GM18511 (cell line): ENCODE measurements at regions not wholly inside any gene's neighbourhood (a gene's known extent, or its start where the extent isn't known, plus 50 kb on each side); places are given as distances from the start of the nearest gene placed in this dataset.
A peak's percentile ranks its signal among the peaks of the same experiment; 100 is the strongest.

Experiments used
- ATAC-seq: cut with Tn5 transposase; IDR thresholded peaks from one replicate; pipeline ENCODE4 v1.9.1; 2021; ENCODE audit warnings: mild to moderate bottlenecking, moderate library complexity; ENCODE audit not compliant: unreplicated experiment

DNA sequence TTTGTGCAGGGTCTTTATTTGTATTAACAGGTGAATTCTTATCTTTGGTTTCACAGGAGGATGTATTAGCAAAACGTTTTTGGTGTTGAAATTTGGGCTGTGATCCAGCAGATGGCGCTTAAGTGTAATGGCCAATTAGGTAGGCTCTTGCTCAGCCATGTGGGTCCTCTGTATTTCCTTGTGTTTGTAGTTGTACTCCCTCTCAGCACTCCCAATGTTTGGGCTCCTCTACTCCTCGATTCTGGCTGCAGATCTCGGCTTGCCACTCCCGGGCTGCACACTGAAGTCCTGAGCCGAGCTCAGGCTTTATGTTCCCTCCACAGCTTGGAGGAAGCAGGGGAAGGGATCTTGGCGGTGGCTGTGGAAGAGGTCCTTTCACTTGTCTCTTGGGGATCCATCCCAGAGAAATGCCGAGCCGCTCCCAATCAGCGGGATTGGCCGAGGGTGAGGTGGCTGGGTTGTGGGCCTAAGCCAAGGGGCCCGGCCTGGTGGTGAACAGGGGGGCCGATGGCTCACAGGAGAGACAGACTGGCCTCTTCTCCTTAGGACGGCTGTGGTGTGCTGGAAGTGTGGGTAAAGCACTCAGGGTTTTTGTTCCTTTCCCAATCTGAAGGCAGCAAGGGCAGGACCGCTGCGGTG is 133.7 kb downstream of the AEBP2 start:
- ATAC-seq: peak; percentile 83

DNA sequence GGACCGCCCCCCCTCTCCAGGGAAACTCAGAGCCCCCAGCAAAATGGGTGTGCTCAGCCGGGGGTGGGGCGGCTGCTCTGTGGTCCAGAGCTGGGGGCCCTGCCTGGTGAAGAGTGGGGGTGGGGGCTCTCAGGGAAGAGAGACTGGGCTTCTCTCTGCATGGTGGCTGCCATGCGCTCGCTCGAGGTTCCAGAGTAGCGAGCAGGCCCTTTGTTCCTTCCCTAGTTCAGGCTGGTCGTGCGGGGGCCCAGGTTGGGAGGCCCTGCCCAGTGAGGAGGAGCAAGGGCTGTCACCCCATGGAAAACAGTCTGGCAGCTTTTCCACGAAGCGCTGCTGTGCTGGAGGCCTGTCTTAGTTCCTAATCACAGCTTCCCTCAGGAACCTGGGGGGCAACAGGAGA is 134.6 kb downstream of the AEBP2 start:
- no peak for ATAC-seq

DNA sequence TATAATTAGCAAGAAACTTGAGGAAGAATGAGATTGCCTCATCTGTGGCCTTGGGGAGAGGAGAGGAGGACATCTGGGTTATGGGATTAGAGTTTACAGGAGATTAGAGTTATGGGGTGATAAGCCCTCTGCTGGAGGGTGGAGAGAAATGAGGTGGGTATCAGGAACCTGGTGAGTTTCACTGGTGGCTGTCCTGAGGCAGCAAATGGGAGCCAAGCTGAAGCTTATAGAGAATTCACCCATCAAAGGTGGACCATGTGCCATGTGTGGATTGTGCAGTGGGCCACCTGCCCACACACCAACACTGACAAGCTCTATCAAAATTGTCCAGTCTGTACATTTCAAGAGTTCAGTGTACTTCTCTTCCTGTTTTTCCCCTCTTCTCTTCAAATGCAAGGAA is 135.3 kb downstream of the AEBP2 start:
- no peak for ATAC-seq

DNA sequence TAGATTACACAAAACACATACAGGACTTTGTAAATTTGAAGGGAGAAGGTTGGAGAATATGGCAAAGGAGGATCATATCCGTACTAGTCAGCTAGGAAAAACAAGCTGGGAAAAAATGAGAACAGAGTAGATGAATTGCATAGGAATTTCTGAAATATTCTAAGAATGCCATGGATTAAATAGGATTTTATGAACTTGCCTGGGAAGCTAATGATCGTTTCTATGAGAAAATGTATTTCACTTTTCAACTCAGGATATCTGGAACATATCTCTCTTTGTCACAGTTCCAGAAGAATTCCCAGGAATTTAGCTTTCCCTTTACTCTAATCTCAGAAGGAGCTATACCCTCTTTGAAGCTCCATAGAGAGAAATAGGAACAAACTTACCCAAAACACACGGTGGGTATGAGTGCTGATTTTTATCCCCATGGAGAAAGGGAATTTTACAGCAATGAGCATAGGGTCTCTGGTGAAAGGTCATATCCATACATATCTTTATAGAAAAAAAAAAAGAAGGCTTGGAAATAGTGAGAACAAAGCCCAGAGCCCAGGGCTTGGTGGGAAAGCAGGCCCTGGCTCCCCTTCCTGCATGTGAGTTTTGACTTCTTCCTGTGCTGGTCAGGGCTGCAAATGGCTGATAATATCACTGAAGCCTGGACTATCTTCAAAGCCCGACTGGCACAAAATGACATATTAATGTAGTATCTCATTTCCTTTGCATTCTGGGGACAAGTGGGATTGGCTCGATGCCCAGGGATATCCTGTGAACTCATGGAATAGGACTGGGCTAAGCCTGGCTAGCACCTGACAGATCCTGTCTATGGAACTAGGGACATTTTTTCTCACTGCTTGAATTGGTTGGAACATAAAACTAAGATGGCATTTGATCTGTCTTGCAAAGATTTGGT is 136.3 kb downstream of the AEBP2 start:
- ATAC-seq: no peak

DNA sequence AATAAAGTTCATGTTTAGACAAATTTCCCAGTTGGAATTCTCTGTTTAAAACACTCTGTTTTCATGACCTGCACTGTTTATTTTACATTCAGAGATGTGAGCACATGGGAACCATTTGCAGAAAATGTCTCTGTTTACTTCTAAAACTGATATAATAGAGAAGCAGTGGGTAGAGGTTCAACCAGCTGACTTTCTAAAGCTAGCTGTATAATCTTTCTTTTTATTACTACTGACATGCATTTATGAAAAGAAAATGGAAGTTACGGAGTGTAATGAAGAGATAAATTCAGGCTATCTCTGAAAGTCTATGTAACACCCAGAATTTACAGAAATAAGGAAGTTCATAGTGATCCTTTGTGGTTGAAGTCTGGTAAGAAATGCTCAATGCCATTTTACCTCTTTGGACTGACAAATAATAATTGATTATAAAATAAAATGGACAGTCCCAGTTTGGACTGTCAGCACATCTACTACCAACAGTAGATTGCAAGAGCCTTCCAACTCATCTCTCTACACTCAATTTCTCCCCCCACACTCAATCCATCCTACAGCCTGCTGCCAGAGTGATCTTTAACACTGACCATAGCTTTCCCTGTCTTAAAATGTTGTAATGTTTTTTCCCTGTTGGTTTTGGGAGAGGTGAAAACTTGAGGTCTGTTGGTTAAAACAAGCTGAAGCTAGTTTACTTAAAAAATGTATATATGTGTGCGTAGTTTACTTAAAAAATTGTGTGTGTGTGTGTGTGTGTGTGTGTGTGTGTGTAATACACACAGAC is 137.4 kb downstream of the AEBP2 start:
- no peak for ATAC-seq

DNA sequence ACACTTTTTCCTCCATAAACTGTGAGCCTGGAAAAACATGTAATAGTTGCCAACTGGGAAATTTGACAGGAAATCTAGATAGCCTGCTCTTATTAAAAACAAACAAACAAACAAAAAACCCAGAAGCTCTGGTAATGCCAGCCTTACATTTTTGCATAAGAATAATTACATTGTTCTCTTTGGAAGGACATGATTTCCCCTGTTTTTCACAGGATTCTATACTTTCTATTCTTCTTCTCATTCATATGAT is 137.9 kb downstream of the AEBP2 start:
- no peak for ATAC-seq

DNA sequence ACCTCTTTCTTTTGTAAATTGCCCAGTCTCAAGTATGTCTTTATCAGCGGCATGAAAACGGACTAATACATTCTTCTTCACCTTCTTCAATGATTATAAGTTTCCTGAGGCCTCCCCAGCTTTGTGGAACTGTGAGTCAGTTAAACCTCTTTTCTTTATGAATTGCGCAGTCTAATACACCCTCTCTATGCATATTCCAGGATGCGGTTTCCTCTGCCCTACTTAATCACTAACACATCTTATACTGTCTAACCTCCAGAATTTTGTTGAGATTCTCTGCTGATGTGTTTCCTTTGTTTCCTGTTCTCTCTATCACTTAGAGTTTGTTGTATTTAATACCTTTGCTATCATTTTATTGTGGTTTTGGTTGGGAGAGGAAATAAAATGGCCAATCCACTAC is 145.4 kb downstream of the AEBP2 start:
- no peak for ATAC-seq

DNA sequence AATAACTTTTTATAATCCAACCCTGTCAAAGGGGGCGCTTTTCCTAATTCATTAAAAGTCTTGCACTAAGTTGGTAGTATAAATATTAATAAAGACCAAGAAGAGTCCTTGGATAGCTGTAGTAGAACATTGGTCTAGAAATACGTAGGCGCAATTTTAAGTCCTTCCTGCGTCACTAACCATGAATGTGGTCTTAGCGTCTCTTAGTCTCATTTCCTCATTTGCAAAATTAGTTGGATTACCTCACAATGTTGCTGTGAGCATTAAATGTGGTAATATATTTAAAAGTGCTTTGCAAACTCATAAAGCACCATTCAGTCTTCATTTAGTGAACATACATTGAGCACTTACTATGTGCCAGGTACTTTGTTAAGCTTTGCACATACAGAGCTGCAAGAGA is 149.7 kb downstream of the AEBP2 start:
- no peak for ATAC-seq

DNA sequence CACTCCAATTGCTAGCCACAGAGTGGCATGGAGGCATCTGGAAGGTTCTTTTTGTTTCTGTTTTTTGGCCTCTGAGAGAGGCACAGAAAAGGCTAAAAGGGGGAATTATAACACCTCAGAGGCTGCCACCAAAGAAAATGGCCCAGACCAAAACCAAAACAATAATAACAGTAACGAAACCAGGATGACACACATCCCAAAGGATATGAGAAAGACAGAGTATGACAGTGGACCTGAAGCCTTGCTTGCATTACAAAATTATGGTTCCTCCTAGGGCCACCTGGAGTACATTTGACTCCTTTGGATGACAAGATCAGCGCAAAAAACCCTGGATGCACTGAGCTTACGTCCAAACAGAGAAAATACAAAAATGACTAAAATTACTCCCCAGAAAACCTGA is 152.7 kb downstream of the AEBP2 start:
- no peak for ATAC-seq

DNA sequence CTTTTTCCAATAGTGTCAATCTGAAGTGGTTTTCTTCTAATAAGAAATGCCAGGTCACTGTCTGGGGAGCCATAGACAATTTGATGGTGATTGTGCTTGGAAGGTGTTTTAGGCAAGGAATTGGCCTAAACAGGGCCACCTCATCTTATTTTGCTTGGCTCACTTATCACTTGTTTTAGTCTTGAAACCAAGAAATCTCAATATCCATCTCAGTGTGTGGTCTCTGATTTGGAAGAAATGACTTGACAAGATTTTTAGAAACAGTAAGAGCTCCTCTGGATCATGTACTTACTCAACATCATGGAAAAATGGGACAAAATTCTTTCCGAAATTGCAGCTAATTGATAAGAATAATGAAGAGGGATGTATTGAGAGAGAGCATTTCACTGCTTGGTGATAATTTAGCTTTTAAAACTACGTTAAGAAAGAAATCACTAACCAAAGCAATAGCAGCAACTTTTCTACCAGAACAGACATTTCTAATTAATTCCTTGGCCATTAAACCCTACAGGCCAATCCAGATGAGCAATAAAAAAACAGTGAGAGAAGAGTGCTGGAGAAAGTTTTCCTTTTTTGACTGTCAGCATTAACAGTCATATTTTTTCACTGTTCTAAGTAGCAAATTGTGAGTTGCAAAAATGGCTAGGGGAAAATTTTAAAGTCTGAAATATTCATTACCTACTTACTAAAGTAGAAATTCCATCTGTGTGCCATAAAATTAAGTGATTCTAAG is 157.3 kb downstream of the AEBP2 start:
- no peak for ATAC-seq

DNA sequence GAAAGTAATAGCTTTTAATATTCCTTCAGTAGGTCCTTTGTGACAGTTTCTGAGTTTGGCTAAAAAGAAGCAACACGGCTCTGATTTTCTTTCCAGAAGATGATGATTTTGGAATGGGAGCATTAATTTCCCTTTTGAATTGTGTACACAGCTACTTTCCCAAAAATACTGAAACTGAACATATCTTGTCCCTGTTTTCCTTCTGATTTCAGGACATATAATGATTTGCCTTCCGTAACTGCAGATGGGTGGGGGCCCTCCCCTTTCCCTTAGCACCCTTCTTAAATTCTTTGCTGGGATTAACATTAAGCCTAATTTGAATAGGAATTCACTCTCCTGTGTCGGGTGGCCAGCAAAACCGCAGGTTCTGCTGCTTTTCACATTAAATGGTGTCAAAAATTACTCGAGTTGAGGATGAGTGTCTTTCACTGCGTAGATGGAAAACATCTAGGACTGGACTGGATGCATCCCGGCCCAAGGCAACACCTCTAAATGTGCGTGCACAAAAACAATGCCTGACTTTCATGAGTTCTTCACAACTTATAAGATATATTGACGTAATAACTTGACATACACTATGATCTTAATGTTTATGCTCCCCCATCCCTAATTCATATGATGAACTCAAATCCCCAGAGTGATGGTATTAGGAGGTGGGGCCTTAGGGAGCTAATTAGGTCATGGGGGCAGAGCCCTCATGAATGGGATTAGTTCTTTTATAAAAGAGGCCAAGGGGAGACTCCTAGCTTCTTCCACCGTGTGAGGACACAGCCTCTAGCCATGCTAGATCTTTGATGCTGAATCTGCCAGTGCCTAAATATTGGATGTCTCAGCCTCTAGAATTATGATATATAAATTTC is 158.1 kb downstream of the AEBP2 start:
- ATAC-seq: no peak

DNA sequence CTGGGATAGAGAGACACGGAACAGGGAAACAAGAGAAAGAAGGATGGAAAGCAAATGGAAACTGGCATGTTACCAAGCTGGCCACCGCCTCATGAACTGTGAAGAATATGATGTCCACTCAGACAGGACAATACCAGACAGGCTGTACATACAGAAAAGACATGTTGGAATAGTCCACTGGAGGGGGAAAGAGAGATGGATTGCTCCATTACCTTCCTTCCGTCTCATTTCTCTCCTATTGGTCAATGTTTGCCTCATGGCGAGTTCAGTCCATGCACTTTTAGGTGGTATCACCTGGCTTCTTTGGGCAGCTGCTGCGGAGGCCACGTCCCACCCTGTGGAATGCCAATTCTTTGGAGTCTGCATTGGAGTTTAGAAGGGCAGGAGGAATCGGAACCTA is 166.4 kb downstream of the AEBP2 start:
- ATAC-seq: no peak

DNA sequence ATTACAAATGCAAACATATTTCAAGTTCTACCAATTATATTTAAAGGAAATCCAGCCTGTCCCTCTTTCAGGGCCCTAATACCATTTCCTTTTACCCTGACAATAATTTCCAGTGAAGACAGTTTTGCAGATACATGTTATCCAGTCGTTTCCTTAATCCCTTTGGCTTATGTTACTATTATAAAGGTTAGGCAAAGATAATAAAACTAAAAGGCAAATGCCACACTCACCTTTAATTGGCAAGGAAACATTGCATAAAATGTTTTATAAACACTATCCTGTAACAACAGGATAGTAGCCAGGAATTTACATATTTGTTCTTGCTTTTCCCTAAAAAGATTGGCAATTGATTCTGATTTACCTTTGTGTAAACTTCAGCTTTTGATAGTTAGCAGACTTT is 168.7 kb downstream of the AEBP2 start:
- no peak for ATAC-seq

DNA sequence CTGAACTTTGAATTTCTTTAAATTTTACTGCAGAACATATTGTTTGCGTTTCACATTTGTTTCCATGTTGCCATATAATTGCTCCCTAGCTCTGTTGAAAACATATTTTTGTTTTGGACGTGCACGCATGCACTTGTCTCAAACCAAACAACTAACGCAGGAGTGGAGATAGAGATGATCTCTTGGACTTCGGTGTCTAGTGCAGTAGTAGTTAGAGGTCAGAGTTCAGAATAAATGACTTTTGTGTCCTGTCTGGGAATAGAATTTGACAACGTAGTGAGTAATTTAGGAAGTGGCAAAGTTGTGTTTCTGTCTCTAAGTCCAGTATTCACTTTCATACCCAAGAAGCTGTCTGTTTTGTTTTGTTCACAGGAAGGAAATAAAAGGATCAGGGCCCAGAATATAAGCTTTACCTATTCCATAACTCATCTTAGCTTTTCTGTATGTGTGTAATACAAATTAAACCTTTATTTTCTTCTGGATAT is 173.8 kb downstream of the AEBP2 start:
- no peak for ATAC-seq

DNA sequence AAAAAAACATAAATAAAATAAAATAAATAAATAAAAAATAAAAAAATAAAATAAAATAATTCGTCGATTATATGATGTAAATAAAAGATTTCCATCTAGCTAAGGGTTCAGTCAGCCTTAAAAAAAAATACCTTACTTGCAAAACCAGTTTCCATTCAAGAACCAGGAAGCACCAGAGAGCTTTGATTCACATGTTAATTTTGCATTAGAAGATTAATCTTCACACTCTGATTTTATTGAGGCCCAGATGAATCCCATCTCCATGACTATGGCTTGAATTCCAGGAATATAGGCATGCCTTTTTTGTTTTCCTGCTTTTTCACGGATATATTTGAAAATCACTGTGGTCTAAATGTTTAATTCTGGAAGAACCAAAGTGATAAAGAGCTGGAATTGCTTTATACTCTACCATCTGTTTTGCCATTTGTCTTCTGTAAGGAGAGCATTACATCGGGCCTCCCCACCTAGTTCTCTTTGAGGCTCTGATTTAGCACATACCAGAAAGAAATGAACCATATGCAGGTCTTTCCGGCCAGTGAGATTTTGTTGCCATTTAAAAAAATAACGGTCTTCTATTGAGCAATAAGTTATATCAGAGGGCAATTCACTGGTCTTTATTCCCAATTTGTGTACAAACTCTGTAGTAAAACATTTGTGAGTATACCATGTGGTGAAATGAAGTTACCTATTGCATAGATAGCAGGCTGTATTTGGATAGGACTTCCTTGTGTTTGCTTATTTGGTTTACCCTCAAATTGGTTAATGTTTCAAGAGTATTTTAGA is 175.5 kb downstream of the AEBP2 start:
- ATAC-seq: no peak

DNA sequence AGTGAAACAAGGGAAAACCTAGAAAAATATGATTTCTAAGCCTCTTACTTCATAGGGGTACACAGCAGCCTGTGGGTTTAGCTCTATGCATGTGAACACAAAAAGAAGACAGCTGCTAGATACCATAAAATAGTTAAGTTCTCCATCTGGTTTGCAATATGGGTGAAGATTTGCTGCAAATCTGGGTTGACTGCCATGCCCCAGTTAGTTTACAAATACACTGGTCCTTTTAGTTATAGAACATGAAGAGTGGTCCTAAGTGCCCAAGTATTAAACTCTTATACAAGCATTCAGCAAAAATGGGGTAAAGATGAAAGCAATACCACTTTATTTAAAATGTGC is 176.1 kb downstream of the AEBP2 start:
- no peak for ATAC-seq

DNA sequence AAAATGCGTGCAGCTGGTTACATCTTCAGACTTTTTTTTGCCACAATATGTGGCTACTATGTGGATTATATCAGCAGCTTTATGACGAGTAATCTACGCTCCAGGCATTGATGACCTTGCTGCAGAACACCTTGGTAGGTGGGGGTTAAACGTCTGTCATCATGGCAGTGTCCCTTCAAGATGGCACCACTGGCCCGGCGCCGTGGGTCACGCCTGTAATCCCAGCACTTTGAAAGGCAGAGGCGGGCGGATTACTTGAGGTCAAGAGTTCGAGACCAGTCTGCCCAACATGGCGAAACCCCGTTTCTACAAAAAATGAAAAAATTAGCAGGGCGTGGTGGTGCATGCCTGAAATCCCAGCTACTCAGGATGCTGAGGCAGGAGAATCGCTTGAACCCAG is 177.5 kb downstream of the AEBP2 start:
- ATAC-seq: no peak

DNA sequence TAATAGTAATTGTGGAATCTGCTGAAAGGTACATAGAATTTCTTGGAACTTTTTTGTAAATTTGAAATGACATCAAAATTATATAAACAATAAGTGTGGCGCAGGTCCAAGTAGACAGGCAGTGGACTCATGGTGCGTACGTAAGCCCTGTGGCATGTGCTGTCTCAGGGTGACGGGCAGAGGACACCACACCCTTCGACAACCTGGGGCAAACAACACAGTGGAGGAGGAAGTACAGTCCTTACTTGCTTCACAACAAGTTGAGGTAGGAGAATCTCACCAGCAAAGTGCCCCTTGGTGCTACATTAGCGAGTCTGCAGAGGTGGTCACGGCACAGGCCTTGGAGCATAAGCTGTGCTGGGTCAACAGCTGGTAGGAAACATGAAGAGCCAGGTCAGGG is 180.9 kb downstream of the AEBP2 start:
- no peak for ATAC-seq

DNA sequence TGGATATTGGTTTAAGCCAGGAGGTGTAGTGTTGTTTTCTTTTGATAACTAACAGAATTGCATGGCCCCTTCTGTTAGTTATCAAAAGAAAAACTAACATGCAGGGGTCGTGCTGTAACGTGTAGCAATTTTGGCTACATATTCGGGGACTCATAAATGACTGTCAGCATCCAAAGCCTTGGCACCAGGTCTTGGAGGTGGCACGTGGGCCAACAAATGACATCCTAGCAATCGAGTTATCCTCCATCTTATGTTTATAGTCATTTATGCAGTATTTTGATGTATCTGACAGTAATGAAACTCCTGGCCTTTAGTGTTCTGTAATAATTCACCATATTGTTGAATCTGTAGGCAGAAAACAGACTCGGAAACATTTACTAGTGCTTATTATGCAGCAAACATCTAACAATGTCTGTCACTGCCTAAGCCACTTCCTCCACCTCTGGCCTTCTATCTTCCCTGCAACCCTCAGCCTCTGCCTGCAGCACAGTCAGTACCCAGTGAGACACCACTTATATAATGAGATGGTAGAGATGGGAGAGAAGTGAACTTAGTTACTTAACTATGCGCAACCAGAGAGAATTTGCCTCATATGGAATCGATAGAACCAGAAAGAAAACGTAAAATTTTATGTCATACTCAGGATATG is 184.6 kb downstream of the AEBP2 start:
- no peak for ATAC-seq
